ENCODE measurements at regions not wholly inside any gene's neighbourhood (a gene's known extent, or its start where the extent isn't known, plus 50 kb on each side); places are given as distances from the start of the nearest gene placed in this dataset.

DNA sequence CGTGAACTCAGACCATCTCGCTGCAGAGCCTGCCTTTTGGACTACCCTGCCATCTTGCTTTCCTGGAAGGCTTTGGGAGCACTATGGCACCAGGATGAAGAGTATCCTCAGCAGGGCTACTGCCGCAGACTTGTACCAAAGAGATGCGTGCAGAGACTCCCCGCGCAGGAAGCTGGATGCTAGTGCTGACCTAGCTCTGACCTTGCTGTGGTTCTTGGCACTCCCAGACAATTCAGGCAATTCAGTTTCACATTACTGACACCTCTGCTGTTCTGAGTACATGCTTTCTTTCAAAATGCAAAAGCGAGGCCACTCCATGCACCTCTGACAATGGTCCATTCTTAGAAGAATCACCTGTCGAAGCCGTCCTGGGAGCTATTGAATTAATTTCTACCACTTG, 251.5 kb upstream of the MEX3C start:
- no peak for TF ChIP-seq CTCF (IDR thresholded peaks at IDR 0.05)
- TF ChIP-seq POLR2A (IDR thresholded peaks at IDR 0.05) = no peak

Data from heart left ventricle (tissue), 13 donors.